SK-N-MC (cell line): ENCODE measurements at regions not wholly inside any gene's neighbourhood (a gene's known extent, or its start where the extent isn't known, plus 50 kb on each side); places are given as distances from the start of the nearest gene placed in this dataset.

Experiments
- EZH2 ChIP-seq: fragments of 200-600 bp; sonication (generic); IDR thresholded peaks from one replicate; pipeline ENCODE4 v1.6.1; 2017; ENCODE audit warnings: antibody characterized with exemption
- FOXP2 ChIP-seq: optimal IDR thresholded peaks from 2 replicates; pipeline ENCODE3; 2011; ENCODE audit warnings: mild to moderate bottlenecking, moderate library complexity; ENCODE audit not compliant: insufficient read depth; ENCODE audit errors: extremely low read length, control extremely low read depth
- POLR2AphosphoS5 ChIP-seq: IDR thresholded peaks from 2 replicates; pipeline ENCODE4 v1.6.1; 2012; ENCODE audit warnings: mild to moderate bottlenecking, low read depth, low read length, borderline replicate concordance

GRCh38 chr12:127579446-127579845 lies 687.5 kb upstream of the TMEM132C start:
- TF ChIP-seq EZH2: no peak
- no peak for TF ChIP-seq POLR2AphosphoS5
- no peak for TF ChIP-seq FOXP2
